Hepatocyte (in vitro differentiated cells): ENCODE measurements at regions not wholly inside any gene's neighbourhood (a gene's known extent, or its start where the extent isn't known, plus 50 kb on each side); places are given as distances from the start of the nearest gene placed in this dataset.

Source experiments
- EZH2 ChIP-seq: fragments of 200-600 bp; sonication (generic); IDR thresholded peaks from 2 replicates; pipeline ENCODE4 v1.6.1; 2016; ENCODE audit warnings: antibody characterized with exemption, mild to moderate bottlenecking, borderline replicate concordance
- EZH2phosphoT487 ChIP-seq: fragments of 200-600 bp; sonication (generic); IDR thresholded peaks from one replicate; pipeline ENCODE4 v1.6.1; 2018; ENCODE audit warnings: antibody characterized with exemption, mild to moderate bottlenecking, low read depth, moderate library complexity; ENCODE audit not compliant: unreplicated experiment, severe bottlenecking
- TF ChIP-seq, protein P1 (sequence below): fragments of 200-600 bp; sonication (generic); IDR thresholded peaks from 2 replicates; pipeline ENCODE4 v1.5.1; 2016; ENCODE audit warnings: antibody characterized with exemption, mild to moderate bottlenecking; ENCODE audit not compliant: poor library complexity

DNA sequence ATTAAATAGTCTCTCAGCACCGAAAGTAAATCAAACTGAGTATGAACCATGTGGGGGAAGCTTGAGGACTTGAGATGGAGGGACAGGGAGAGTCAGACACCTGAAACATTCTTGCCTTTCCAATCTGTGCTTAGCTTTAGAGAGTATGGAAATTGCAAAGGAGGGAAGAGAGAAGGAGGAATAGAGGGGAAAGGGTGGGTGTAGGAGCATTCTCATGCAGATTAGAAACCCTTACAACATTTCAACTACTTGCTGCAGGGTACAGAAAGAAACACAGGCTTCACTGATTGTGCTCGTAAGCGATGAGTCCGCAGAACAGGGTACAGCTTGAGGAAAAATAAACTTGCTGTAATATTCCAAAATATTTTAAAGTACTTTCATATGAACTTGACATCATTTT lies 73.8 kb downstream of the NIBAN1 start:
- TF ChIP-seq, protein P1, sequence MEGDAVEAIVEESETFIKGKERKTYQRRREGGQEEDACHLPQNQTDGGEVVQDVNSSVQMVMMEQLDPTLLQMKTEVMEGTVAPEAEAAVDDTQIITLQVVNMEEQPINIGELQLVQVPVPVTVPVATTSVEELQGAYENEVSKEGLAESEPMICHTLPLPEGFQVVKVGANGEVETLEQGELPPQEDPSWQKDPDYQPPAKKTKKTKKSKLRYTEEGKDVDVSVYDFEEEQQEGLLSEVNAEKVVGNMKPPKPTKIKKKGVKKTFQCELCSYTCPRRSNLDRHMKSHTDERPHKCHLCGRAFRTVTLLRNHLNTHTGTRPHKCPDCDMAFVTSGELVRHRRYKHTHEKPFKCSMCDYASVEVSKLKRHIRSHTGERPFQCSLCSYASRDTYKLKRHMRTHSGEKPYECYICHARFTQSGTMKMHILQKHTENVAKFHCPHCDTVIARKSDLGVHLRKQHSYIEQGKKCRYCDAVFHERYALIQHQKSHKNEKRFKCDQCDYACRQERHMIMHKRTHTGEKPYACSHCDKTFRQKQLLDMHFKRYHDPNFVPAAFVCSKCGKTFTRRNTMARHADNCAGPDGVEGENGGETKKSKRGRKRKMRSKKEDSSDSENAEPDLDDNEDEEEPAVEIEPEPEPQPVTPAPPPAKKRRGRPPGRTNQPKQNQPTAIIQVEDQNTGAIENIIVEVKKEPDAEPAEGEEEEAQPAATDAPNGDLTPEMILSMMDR, result no peak
- TF ChIP-seq EZH2 (no peak), EZH2phosphoT487 (no peak)
